Testis (tissue), 2 donors: ENCODE measurements at regions not wholly inside any gene's neighbourhood (a gene's known extent, or its start where the extent isn't known, plus 50 kb on each side); places are given as distances from the start of the nearest gene placed in this dataset.

ENCODE experiments used
- DNase-seq: peaks from one replicate; pipeline ENCODE4 v3.0.0-alpha.2; 2019
- H3K27ac ChIP-seq, 2 donors: fragments of 200-600 bp; sonication (generic); one replicate each; pipeline ENCODE4 v1.5.1; 2019
- H3K27me3 ChIP-seq: fragments of 200-600 bp; sonication (generic); one replicate; pipeline ENCODE4 v1.5.1; 2019
- H3K36me3 ChIP-seq: fragments of 200-600 bp; sonication (generic); one replicate; pipeline ENCODE4 v1.5.1; 2017; ENCODE audit warnings: low read depth; ENCODE audit errors: missing control alignments
- H3K4me1 ChIP-seq: fragments of 200-600 bp; sonication (generic); one replicate; pipeline ENCODE4 v1.5.1; 2019
- H3K4me3 ChIP-seq, 2 donors: fragments of 200-600 bp; sonication (generic); one replicate each; pipeline ENCODE4 v1.5.1; 2017 to 2019
- H3K9me3 ChIP-seq: fragments of 200-600 bp; sonication (generic); one replicate; pipeline ENCODE4 v1.5.1; 2017
- POLR2A ChIP-seq: fragments of 450-650 bp; IDR thresholded peaks from one replicate; pipeline ENCODE4 v1.6.1; 2017; ENCODE audit warnings: antibody characterized with exemption, mild to moderate bottlenecking, moderate library complexity
- WGBS, 2 donors: methylation state at CpG; one replicate each; pipeline ENCODE4 v1.1.5; 2018; 5-methylcytosine and 5-hydroxymethylcytosine counted together
- intact Hi-C: fragments of 100-400 bp; cut with DNase I; formaldehyde crosslinking; loops from one replicate; pipeline ENCODE4 v1.15.1; 2023; ENCODE audit warnings: low total_unique reads
- TF ChIP-seq, protein P1 (sequence below), 3 experiments: fragments of 450-650 bp in 2 of 3; fragments of 200-600 bp in 1 of 3; sonication (generic) in 1 of 3; IDR thresholded peaks; one replicate each; pipeline ENCODE4 v1.5.1; 2016 to 2019; ENCODE audit warnings: antibody characterized with exemption in 3 of 3, mild to moderate bottlenecking in 2 of 3, moderate library complexity in 1 of 3

DNA sequence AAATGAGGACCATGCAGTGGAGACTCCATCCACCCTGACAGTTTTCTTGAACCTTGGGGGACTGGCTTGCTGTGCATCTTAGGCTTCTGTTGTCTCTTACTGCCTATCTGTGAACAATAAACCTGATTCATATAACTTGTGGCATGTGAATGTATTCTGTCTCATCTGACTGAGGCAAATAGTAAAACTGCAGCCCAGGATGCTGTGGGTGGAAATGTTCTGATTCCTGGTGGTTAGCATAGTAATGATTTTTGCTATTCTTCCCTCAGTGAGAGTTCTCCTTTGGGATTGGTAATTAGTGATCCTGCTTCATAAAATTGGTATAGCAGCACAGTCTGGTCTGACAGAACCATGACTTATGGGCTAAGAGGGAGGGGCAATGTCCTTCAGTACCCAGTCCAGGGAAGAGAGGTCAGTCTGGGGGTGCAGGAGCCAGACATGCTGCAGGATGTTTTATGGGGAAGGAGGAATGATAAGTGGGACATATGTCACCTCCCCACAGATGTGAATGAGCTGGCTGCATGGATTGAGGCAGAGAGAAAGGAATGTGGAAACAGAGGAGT lies 147.1 kb downstream of the OR2B2 start:
- no peak overlapping the region for H3K27ac ChIP-seq
- H3K4me1 ChIP-seq: no peaks in the 10 kb centered on the region
- DNase-seq: no peak
- H3K27me3 ChIP-seq: no peaks in the 10 kb centered on the region
- H3K36me3 ChIP-seq: no peaks in the 10 kb centered on the region
- intact Hi-C loops: no loop called here
- H3K4me3 ChIP-seq: no peak overlapping the region
- no peak for TF ChIP-seq POLR2A
- TF ChIP-seq, protein P1, sequence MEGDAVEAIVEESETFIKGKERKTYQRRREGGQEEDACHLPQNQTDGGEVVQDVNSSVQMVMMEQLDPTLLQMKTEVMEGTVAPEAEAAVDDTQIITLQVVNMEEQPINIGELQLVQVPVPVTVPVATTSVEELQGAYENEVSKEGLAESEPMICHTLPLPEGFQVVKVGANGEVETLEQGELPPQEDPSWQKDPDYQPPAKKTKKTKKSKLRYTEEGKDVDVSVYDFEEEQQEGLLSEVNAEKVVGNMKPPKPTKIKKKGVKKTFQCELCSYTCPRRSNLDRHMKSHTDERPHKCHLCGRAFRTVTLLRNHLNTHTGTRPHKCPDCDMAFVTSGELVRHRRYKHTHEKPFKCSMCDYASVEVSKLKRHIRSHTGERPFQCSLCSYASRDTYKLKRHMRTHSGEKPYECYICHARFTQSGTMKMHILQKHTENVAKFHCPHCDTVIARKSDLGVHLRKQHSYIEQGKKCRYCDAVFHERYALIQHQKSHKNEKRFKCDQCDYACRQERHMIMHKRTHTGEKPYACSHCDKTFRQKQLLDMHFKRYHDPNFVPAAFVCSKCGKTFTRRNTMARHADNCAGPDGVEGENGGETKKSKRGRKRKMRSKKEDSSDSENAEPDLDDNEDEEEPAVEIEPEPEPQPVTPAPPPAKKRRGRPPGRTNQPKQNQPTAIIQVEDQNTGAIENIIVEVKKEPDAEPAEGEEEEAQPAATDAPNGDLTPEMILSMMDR (IDR thresholded peaks at IDR 0.05): no peak
- H3K9me3 ChIP-seq: no peaks in the 10 kb centered on the region

DNA sequence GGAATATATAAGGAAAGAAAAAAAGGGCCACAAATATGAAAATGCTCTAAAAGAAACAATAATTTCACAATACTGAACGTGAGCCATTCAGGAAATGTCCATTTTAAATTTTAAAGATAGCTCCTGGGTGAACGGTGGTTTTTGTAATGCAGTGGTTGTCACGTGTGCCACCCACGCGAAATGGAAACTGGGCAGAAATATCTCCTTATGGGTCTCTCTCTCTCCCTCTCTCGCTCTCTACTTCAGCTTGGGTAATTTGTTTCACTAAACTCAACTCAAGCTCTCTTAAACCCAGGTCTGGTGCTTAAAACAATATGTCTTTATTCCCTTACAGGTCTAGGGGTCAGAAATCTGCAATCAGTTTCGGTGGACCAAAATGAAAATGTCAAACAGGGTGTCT lies 150.8 kb downstream of the OR2B2 start:
- DNase-seq: no peak
- H3K9me3 ChIP-seq: no peaks in the 10 kb centered on the region
- WGBS, 2 donors: 42 to 62% methylated on average over 7 of the region's 7 CpGs
- H3K27ac ChIP-seq: no peak overlapping the region
- H3K4me1 ChIP-seq: no peaks in the 10 kb centered on the region
- TF ChIP-seq, protein P1 (IDR thresholded peaks at IDR 0.05): no peak
- TF ChIP-seq POLR2A: no peak
- H3K27me3 ChIP-seq: no peaks in the 10 kb centered on the region
- H3K4me3 ChIP-seq: no peak overlapping the region
- no peaks in the 10 kb centered on the region for H3K36me3 ChIP-seq
- intact Hi-C loops: no loop called here

DNA sequence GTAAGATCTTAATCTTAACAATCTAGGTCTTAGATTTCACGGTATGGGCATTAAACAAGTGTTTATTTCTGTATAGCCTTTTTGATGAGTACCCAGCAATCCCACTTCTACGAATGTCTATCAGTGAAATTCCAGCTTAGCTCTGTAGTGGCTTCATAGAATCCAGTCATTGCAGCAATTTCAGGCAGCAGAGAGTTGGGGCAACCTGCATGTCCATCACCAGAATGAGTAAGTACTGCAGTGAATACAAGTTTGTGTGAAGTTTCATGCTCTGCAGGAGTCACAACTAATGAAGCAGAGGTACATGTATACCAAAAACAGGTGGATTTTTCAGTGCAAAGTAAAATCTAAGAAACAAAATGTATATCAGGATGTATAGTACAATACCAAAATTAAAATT lies 151.7 kb downstream of the OR2B2 start:
- H3K4me3 ChIP-seq: no peak overlapping the region
- H3K27ac ChIP-seq: no peak overlapping the region
- H3K9me3 ChIP-seq: no peaks in the 10 kb centered on the region
- no peaks in the 10 kb centered on the region for H3K27me3 ChIP-seq
- intact Hi-C loops: no loop called here
- H3K36me3 ChIP-seq: no peaks in the 10 kb centered on the region
- TF ChIP-seq, protein P1 (IDR thresholded peaks at IDR 0.05): no peak
- no peak for TF ChIP-seq POLR2A
- no peak for DNase-seq
- 83 to 89% methylated on average over 2 of the region's 2 CpGs for WGBS, 2 donors
- no peaks in the 10 kb centered on the region for H3K4me1 ChIP-seq

DNA sequence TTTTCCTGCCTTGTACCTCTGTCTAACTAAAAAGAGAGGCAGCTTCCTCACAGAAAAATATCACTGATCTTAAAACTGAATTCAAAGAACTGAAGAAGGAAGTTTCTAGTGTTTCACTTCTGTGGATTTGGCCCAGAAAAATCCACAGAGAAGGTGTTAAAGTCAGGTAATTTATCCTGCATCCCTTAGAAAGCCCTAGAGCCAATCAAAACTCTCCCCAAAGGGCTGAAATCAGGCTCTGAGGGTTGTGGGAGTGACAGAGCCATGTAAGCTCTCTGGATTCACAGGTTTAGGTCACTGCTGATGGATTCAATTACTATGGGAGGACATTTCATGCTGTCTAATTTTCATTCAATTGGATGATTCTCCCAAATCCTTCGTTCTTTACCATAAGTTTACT lies 152.3 kb downstream of the OR2B2 start:
- Histone ChIP-seq H3K36me3 (no peaks in the 10 kb centered on the region), H3K4me3 (no peak overlapping the region), H3K9me3 (no peaks in the 10 kb centered on the region), H3K27ac (no peak overlapping the region), H3K4me1 (no peaks in the 10 kb centered on the region), H3K27me3 (no peaks in the 10 kb centered on the region)
- no peak for TF ChIP-seq POLR2A
- TF ChIP-seq, protein P1 (IDR thresholded peaks at IDR 0.05): no peak
- no peak for DNase-seq
- intact Hi-C loops: no loop called here
- 77 to 82% methylated on average over 1 of the region's 1 CpG for WGBS, 2 donors

DNA sequence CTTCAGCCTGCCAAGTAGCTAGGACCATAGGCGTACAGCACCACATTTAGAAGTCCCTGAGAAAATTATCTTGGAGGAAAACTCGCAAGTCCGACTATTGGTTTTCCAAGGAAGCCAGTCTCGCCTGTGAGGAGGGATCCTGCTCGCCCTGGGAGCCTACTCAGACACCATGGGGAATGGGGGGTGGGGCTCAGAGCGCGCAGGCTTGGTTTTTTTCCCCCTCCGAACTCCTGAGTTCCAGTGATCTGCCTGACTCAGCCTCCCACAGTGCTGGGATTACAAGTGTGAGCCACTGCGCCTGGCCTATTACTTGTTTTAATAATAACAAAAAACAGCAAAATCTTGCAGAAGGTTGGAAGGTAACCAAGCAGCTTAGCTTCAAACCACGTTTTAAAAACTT lies 153.7 kb downstream of the OR2B2 start:
- no peak overlapping the region for H3K27ac ChIP-seq
- H3K27me3 ChIP-seq: no peaks in the 10 kb centered on the region
- H3K4me1 ChIP-seq: peaks cover 8% of the 10 kb centered on the region
- 48 to 59% methylated on average over 10 of the region's 10 CpGs for WGBS, 2 donors
- intact Hi-C loops: no loop called here
- TF ChIP-seq, protein P1 (IDR thresholded peaks at IDR 0.05): no peak
- no peak for TF ChIP-seq POLR2A
- peak; percentile 23 for DNase-seq
- H3K4me3 ChIP-seq: no peak overlapping the region
- H3K36me3 ChIP-seq: no peaks in the 10 kb centered on the region
- H3K9me3 ChIP-seq: no peaks in the 10 kb centered on the region
